ENCODE measurements at regions not wholly inside any gene's neighbourhood (a gene's known extent, or its start where the extent isn't known, plus 50 kb on each side); places are given as distances from the start of the nearest gene placed in this dataset.

DNA sequence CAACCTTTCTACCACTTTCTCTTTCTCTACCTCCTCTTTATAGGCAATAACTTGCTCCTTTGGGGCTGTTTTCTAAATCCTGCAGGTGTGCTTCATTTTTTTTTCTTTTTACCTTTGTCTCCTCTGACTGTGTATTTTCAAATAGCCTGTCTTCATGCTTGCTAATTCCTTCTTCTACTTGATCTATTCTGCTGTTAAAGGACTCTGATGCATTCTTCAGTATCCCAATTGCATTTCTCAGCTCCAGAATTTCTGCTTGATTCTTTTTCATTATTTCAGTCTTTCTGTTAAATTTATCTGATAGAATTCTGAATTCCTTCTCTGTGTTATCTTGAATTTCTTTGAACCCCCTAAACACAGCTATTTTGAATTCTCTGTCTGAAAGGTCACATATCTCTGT, 67.7 kb upstream of the IL2 start (continued):
- TF ChIP-seq SP1 (IDR thresholded peaks at IDR 0.05; ENCODE audit: low read depth, low read length): no peak
- TF ChIP-seq RAD21 (IDR thresholded peaks at IDR 0.05 in 1 of 2, conservative IDR thresholded peaks at IDR 0.05 in 1 of 2; ENCODE audit: low read depth in 2 of 2, low read length in 2 of 2): no peak
- TF ChIP-seq CHD7 (IDR thresholded peaks at IDR 0.05; ENCODE audit: insufficient replicate concordance, low read length): no peak
- TF ChIP-seq, protein P1, sequence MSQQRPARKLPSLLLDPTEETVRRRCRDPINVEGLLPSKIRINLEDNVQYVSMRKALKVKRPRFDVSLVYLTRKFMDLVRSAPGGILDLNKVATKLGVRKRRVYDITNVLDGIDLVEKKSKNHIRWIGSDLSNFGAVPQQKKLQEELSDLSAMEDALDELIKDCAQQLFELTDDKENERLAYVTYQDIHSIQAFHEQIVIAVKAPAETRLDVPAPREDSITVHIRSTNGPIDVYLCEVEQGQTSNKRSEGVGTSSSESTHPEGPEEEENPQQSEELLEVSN (IDR thresholded peaks at IDR 0.05): no peak
- TF ChIP-seq PHF8 (conservative IDR thresholded peaks at IDR 0.05; ENCODE audit: low read depth, low read length): no peak
- TF ChIP-seq CBX5 (IDR thresholded peaks at IDR 0.05; ENCODE audit: low read depth, low read length): no peak
- TF ChIP-seq KDM1A (IDR thresholded peaks at IDR 0.05; ENCODE audit: borderline replicate concordance, low read length): no peak
- no peak for TF ChIP-seq EGR1 (IDR thresholded peaks at IDR 0.05; ENCODE audit: borderline replicate concordance, low read depth, low read length)
- no peak for TF ChIP-seq TAF7 (optimal IDR thresholded peaks at IDR 0.05; ENCODE audit: borderline replicate concordance, low read depth, low read length)
